SJSA1 (cell line): ENCODE measurements at regions not wholly inside any gene's neighbourhood (a gene's known extent, or its start where the extent isn't known, plus 50 kb on each side); places are given as distances from the start of the nearest gene placed in this dataset.

Source experiments
- DNase-seq, 2 experiments: peaks; one replicate each; pipeline ENCODE4 v3.0.0-alpha.2; 2015 to 2020; ENCODE audit warnings: low spot score in 2 of 2, low read depth in 1 of 2
- H3K27ac ChIP-seq: fragments of 250-450 bp; sonication (Bioruptor Pico); 2 replicates; pipeline ENCODE4 v1.5.1; 2020; ENCODE audit warnings: mild to moderate bottlenecking, moderate library complexity
- H3K27me3 ChIP-seq: fragments of 250-450 bp; sonication (Bioruptor Pico); replicated peaks from 2 replicates; pipeline ENCODE4 v1.5.1; 2020; ENCODE audit warnings: mild to moderate bottlenecking, moderate library complexity
- H3K36me3 ChIP-seq: fragments of 250-450 bp; sonication (Bioruptor Pico); 2 replicates; pipeline ENCODE4 v1.5.1; 2020; ENCODE audit warnings: mild to moderate bottlenecking
- H3K4me1 ChIP-seq: fragments of 250-450 bp; sonication (Bioruptor Pico); replicated peaks from 2 replicates; pipeline ENCODE4 v1.6.1; 2021; ENCODE audit warnings: mild to moderate bottlenecking
- H3K4me3 ChIP-seq: fragments of 250-450 bp; sonication (Bioruptor Pico); 2 replicates; pipeline ENCODE4 v1.5.1; 2020; ENCODE audit warnings: mild to moderate bottlenecking
- H3K9me3 ChIP-seq: fragments of 250-450 bp; sonication (Bioruptor Pico); replicated peaks from 2 replicates; pipeline ENCODE4 v1.5.1; 2020; ENCODE audit warnings: mild to moderate bottlenecking

- Histone ChIP-seq H3K27ac (no peak overlapping the region), H3K27me3 (no peaks in the 10 kb centered on the region), H3K4me3 (no peak overlapping the region), H3K36me3 (no peaks in the 10 kb centered on the region), H3K4me1 (no peaks in the 10 kb centered on the region), H3K9me3 (no peaks in the 10 kb centered on the region)
- DNase-seq = no peak
Measured at GRCh38 chr14:53494587-53494986, 341.5 kb upstream of the DDHD1 start.

- no peaks in the 10 kb centered on the region for H3K36me3 ChIP-seq
- H3K27ac ChIP-seq = no peak overlapping the region
- no peaks in the 10 kb centered on the region for H3K27me3 ChIP-seq
- no peaks in the 10 kb centered on the region for H3K9me3 ChIP-seq
- DNase-seq = no peak
- no peaks in the 10 kb centered on the region for H3K4me1 ChIP-seq
- no peak overlapping the region for H3K4me3 ChIP-seq
Measured at GRCh38 chr14:53493860-53494259, 340.7 kb upstream of the DDHD1 start.

DNA sequence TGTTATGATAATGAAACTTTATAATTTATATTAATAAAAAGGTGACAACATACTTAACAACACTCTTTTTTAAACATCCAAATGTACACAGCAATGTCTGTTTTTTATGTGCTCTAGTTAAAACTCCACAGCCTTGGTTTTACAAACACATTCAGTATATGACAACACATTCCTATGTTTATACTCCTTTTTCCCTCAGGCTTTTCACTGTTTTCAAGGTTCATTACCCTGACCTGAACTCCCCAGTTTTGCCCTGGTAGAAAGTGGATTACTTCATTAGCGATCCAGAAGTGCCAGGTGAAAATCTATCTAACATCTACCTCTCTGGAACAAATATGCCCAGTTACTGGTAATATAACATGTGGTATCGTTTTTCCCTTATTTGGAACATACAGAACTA, 340.2 kb upstream of the DDHD1 start:
- Histone ChIP-seq H3K27ac (no peak overlapping the region), H3K36me3 (no peaks in the 10 kb centered on the region), H3K4me1 (no peaks in the 10 kb centered on the region), H3K4me3 (no peak overlapping the region), H3K9me3 (no peaks in the 10 kb centered on the region), H3K27me3 (no peaks in the 10 kb centered on the region)
- DNase-seq = no peak

DNA sequence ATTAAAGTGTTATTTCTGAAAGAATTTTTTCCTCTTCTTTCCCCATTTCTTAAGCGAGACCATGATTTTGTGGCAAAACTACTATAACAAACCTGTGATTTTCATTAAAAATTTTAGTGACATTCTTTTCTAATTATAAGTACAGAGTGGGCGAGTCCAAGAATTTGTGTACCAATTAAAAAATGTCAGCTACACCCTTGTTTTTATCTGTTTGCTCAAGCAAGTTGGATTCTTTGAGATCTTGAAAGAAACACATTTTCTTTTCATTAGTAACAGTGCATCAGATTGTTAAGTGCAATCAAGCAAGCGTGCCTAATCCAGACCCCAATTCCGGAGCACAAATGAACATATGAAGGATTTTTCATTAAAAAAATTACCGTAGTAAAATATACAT, 338.8 kb upstream of the DDHD1 start:
- H3K27me3 ChIP-seq = no peaks in the 10 kb centered on the region
- no peaks in the 10 kb centered on the region for H3K9me3 ChIP-seq
- H3K4me3 ChIP-seq = no peak overlapping the region
- no peaks in the 10 kb centered on the region for H3K4me1 ChIP-seq
- H3K36me3 ChIP-seq = no peaks in the 10 kb centered on the region
- H3K27ac ChIP-seq = no peak overlapping the region
- DNase-seq = no peak

DNA sequence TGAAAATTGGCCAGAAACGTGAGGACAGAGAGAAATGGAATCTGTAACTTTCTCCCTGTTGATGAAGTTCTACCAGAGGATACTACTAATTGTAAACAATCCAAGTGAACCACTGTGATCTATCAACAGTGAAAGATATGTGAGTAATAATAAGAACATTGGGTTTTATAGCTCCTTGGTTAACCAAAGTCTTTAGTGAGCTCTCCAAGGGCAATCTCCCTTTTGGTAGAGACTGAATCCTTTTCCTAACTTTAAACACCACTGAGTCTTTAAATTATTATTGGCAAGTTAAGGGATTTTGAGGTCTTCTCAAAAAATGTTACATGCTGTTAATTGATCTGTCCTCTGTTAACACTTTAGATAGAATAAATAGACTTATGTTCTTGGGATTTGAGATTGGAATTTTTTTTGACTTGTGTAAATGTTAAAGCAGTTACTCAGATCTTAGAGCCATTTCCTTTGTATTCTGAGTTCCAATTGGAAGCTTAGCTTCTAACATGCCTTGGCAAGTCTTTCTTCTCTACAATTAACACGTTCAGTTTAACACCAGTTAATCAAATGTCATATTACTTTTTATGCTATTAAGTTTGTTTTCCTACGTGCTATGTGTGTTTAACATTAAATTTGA, 338.2 kb upstream of the DDHD1 start:
- Histone ChIP-seq H3K27ac (no peak overlapping the region), H3K27me3 (no peaks in the 10 kb centered on the region), H3K9me3 (no peaks in the 10 kb centered on the region), H3K36me3 (no peaks in the 10 kb centered on the region), H3K4me1 (no peaks in the 10 kb centered on the region), H3K4me3 (no peak overlapping the region)
- DNase-seq = no peak

- H3K4me1 ChIP-seq = no peaks in the 10 kb centered on the region
- no peaks in the 10 kb centered on the region for H3K9me3 ChIP-seq
- no peak overlapping the region for H3K4me3 ChIP-seq
- no peak overlapping the region for H3K27ac ChIP-seq
- DNase-seq = no peak
- no peaks in the 10 kb centered on the region for H3K36me3 ChIP-seq
- H3K27me3 ChIP-seq = no peaks in the 10 kb centered on the region
Measured at GRCh38 chr14:53478174-53478573, 325.1 kb upstream of the DDHD1 start.

GRCh38 chr14:53473480-53473879, 320.4 kb upstream of the DDHD1 start:
- Histone ChIP-seq H3K4me3 (no peak overlapping the region), H3K36me3 (no peaks in the 10 kb centered on the region), H3K4me1 (no peaks in the 10 kb centered on the region), H3K9me3 (no peaks in the 10 kb centered on the region), H3K27me3 (no peaks in the 10 kb centered on the region), H3K27ac (no peak overlapping the region)
- DNase-seq = no peak

DNA sequence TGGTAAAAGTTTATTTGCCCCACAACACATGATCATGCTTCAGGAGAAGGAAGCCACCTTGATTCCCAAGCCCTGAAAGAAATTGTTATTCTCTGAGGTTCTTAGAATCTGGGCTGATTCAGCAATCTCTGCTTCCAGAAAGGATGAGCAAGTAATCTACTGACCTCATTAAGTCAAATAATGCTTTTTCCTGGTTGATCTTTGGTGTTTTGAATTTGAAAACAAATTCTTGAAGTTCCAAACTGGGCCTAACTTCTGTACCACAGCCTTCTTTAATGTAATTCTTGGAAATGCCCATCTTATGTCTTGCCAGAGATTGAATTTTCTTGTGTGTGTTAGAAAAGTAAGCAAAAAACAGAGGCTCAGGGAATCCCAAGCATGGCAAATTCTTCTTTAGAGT, 319.2 kb upstream of the DDHD1 start:
- no peak overlapping the region for H3K4me3 ChIP-seq
- H3K9me3 ChIP-seq = no peaks in the 10 kb centered on the region
- H3K27ac ChIP-seq = no peak overlapping the region
- H3K27me3 ChIP-seq = no peaks in the 10 kb centered on the region
- DNase-seq = no peak
- no peaks in the 10 kb centered on the region for H3K36me3 ChIP-seq
- H3K4me1 ChIP-seq = no peaks in the 10 kb centered on the region

- Histone ChIP-seq H3K4me1 (no peaks in the 10 kb centered on the region), H3K36me3 (no peaks in the 10 kb centered on the region), H3K9me3 (no peaks in the 10 kb centered on the region), H3K27me3 (no peaks in the 10 kb centered on the region), H3K27ac (no peak overlapping the region), H3K4me3 (no peak overlapping the region)
- DNase-seq = no peak
Measured at GRCh38 chr14:53470351-53471043, 317.4 kb upstream of the DDHD1 start.

GRCh38 chr14:53468876-53469275, 315.8 kb upstream of the DDHD1 start:
- H3K4me1 ChIP-seq = no peaks in the 10 kb centered on the region
- no peak overlapping the region for H3K27ac ChIP-seq
- no peak overlapping the region for H3K4me3 ChIP-seq
- H3K9me3 ChIP-seq = no peaks in the 10 kb centered on the region
- DNase-seq = no peak
- no peaks in the 10 kb centered on the region for H3K27me3 ChIP-seq
- no peaks in the 10 kb centered on the region for H3K36me3 ChIP-seq

DNA sequence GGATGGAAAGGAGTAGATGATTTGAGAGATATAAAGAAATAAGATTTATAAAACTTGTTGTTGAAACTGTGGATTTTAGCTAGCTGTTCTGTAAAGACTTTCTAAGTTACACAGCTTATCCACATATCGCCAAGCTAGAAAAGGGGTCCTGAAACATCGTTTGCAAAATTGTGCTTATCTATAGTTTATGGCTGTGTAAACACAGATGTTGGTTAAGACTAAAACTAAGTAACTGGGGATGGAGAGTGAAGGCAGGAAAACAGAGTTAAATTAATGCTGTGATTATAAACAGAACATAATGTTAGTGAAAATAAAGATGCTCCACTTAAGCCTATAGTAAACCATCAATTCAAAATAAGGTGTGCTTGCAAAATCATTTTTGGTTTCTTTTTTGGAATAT, 311.3 kb upstream of the DDHD1 start:
- no peaks in the 10 kb centered on the region for H3K27me3 ChIP-seq
- peaks cover 5% of the 10 kb centered on the region for H3K4me1 ChIP-seq
- no peaks in the 10 kb centered on the region for H3K36me3 ChIP-seq
- H3K9me3 ChIP-seq = no peaks in the 10 kb centered on the region
- H3K27ac ChIP-seq = no peak overlapping the region
- DNase-seq = no peak
- H3K4me3 ChIP-seq = no peak overlapping the region

DNA sequence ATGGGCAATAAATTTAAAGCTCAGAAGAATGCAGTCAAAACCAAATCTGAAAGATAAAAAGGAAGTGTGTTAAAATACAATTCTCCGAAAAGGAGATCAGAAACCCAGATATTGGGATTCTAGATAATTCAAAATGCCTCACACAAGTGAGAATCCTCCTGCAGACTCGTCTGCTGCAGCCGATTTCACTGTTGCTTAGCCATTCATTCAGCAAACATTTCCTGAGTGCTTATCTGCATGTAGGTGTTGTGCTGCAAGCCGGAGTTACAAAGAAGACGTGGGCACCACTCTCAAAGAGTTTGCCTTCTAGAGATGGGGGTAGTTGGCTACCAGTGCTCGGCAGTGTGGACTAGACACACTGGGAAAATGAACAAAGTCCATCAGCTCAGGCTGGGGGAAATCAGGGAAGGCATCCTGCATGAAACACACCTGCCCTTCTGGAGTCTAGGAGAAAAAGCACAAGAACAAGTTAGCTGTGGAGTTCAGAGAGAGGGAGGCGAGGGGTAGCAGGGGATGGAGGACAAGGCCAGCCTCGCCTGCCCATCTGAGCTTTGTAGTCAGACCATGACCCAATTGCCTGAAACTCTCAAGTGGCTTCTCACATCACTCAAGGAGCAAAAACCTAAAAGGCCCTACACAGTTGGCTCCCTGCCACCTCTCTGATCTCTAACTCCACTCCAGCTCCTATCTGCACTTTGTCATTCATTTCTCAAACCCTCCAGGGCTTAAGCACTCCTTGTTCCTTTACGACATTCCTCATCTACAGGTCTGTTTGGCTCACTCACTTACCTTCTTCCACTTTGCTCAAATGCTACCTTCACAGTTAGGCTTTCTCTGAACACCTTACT, 310.0 kb upstream of the DDHD1 start:
- H3K27ac ChIP-seq = no peak overlapping the region
- no peaks in the 10 kb centered on the region for H3K36me3 ChIP-seq
- H3K27me3 ChIP-seq = no peaks in the 10 kb centered on the region
- DNase-seq = no peak
- H3K4me3 ChIP-seq = no peak overlapping the region
- peaks cover 16% of the 10 kb centered on the region for H3K4me1 ChIP-seq
- H3K9me3 ChIP-seq = no peaks in the 10 kb centered on the region

DNA sequence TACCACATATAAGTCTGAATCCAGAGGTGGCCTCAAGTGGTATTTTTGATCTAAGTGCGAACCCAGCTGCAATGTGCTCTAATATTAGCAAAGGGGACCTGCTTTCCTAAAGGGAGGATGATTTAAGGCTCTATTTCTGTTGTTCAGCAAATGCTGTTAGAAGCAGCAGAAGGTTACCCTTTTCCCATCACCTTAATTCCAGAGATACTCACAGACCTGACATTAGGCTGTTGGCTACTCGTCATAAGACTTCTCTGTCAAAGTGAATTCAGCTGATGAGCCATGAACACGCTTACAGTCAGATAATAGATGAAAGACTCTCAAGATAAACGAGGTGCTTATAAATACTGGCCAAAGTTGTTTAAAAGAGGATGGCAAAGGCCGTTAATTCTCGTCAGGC, 308.7 kb upstream of the DDHD1 start:
- Histone ChIP-seq H3K9me3 (no peaks in the 10 kb centered on the region), H3K4me1 (peaks cover 26% of the 10 kb centered on the region), H3K36me3 (no peaks in the 10 kb centered on the region), H3K4me3 (no peak overlapping the region), H3K27me3 (no peaks in the 10 kb centered on the region), H3K27ac (no peak overlapping the region)
- DNase-seq = no peak

- Histone ChIP-seq H3K4me1 (peaks cover 26% of the 10 kb centered on the region), H3K27me3 (no peaks in the 10 kb centered on the region), H3K9me3 (no peaks in the 10 kb centered on the region), H3K4me3 (no peak overlapping the region), H3K36me3 (no peaks in the 10 kb centered on the region), H3K27ac (no peak overlapping the region)
- no peak for DNase-seq
Measured at GRCh38 chr14:53460544-53460943, 307.4 kb upstream of the DDHD1 start.
